GM18519 (cell line): ENCODE measurements at regions not wholly inside any gene's neighbourhood (a gene's known extent, or its start where the extent isn't known, plus 50 kb on each side); places are given as distances from the start of the nearest gene placed in this dataset.
A peak's percentile ranks its signal among the peaks of the same experiment; 100 is the strongest.

Source experiments
- ATAC-seq: cut with Tn5 transposase; IDR thresholded peaks from one replicate; pipeline ENCODE4 v1.9.1; 2021; ENCODE audit warnings: mild to moderate bottlenecking, moderate library complexity; ENCODE audit not compliant: unreplicated experiment, low FRiP score

DNA sequence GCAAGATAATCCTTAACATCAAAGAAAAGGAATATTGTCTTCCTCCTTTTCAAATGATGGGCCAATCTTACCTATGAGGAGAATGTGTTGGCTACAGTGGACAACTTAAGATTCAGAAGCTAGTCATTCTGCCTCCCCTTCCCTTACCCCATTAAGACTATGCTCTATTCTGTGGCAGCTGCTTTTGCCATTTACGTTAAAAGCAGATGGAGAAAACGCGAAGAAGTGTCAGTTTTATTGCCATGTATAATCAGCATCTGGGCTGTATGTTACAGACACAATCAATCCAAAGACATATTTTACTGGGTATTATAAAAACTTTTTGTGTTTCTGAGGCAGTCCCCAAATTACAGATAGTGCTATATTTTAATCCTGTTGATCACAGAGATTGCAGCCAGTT lies 196.1 kb upstream of the PACRGL start:
- ATAC-seq: no peak

DNA sequence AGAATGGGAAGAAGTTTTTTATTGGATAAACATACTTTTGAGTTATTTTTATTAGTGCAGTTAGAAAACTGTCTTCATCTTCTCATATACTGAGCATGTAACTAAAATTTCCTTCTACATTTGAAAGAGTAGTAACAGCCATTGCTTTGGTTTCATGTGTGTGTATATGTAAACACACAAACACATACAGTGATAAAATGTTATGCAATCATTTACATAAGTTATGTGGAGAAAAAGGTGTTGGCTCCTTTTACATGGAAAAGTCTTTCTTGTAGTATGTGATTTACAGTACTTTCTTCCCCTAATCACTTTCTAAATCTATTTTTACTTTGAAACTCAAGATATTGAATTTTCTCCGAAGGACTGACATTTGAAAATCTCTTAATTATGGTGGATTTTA lies 194.3 kb upstream of the PACRGL start:
- ATAC-seq: no peak

DNA sequence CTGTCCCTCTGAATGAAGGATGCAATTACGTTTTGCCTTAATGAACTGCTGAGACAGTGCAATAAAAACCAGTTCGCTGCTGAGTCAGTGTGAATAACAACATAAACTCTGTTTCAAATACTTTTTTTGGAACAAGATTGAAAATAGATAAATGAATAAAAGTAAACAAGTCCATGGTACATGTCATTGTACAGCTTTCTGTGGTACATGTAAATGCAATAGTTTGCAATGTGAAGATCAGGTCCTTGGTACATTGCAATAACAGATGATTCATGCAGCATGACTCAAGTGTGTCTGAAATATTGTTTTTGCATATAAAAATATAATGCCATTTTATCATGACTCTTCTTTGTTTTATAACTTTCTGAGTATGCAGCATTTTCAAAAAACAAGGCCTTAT lies 193.4 kb upstream of the PACRGL start:
- no peak for ATAC-seq

DNA sequence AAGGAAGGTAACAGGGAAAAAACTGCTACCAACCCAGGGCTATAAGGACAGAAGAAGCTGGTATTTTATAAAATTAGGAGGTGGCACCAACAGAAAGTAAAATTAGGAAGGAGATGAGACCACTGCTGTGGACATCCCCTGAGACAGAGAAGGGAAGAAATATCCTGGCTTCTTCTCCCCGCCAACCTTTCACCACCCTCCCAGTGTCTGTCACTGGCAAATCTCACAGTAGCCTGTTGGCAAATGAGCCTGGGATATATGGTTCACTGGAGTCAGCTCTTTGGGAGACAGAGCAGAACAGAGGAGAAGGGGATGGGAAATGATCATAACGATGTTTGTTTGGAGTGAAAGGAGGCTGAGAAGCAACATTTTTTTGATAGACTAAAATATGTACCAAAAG lies 190.9 kb upstream of the PACRGL start:
- no peak for ATAC-seq

DNA sequence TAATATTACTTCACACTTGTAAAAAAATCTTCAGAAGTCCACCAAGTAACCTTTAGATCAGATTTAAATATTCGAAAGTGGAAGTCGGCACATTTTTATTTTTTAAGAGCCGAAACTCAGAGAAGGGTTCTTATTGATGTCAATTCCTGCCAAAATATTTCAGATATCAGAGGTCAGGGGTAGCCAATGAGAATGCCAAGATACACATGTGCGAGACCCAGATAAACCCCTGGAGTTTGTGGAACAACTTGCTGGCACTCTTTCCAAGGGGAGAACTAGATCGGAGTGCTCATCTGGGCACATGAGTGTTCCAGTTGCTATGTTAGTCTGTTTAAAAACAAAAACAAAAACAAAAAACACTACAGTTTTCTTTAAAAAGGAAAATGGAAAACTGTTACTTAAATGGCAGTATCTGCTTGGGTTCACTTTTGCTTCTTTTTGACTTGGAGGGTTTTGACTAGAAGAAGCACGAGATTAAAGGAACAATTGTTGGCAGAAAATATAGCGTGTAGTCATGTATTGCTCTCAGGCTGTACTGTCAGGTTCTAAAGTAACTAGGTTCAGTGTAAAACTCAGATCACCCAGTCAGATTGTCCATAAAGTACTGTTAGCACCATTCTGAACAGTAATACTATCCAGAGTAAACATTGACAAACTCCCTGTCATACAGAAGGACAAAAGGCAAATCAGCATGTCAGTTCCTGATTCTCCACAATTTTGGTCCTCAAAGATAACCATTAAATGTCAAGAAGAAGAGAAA lies 188.0 kb upstream of the PACRGL start:
- no peak for ATAC-seq

DNA sequence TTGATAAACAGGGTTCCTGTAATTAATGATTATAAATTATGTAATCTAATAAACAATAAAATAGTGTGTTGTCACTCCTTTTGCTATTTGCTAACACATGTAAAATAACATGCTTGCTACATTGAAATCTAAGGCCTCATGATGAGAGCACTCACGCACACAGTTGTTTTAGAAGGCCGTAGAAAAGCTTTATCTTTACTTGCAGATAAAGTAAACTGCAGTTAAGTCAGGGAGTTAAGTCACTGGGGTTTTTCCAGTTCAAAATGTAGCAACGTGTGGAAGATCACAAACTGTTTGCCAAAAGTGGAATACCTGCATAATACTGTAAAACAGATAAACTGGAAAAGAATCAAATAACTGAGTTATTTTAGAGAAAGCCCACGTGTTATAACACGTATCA lies 187.3 kb upstream of the PACRGL start:
- ATAC-seq: no peak

DNA sequence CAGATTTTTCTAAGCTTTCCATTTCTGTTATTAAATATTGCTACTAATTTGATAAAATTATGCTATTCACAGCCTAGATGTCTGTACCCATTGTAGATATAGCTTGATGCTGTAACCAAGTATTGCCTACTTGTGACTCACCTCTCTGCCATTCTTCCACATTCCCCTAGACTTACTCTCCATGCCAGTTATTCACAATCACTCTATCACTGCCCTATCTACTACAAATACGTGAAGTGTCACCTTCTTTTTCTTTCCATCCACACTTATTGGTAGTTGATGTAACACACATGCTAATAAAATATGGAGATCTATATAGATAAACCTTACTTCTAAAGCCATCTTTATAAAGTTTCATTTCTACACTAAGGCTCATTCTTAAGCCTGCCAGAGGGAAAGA lies 179.4 kb upstream of the PACRGL start:
- no peak for ATAC-seq

DNA sequence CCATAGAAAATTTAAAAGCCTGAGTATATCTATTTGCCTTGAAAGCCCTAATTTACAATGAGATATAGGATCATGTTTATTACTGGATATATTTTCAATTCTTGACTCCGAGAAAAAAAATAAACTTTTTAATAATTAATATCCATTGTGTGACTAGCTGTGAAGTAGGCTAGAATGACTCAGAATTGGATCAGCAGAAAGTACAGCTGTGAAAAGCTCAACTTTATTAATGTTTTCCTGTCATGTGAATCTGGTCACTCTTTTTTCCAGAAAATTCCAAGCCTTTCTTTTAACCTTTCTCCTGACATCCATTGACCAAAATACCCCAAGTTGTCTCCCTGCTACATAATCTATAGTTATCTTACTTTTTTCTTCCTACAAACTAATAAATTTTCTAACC lies 171.8 kb upstream of the PACRGL start:
- ATAC-seq: no peak

DNA sequence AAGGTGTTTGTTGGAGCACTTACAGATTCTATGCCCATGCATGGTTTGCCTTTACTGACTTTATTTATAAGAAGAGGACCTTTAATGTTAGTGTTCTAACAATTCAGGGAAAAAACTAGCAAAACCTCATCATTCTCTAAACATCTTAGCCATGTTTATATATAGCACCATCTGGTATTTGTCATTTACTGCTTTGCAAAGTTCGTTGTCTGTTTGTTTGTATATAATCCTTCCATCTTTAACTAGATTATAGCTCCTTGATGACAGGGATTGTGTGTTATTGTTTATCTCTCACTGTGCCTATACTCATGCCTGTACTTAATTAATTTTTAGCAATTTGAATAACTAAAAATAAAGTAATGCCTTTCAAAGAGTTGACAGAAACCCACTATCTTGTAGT lies 170.6 kb upstream of the PACRGL start:
- ATAC-seq: no peak

DNA sequence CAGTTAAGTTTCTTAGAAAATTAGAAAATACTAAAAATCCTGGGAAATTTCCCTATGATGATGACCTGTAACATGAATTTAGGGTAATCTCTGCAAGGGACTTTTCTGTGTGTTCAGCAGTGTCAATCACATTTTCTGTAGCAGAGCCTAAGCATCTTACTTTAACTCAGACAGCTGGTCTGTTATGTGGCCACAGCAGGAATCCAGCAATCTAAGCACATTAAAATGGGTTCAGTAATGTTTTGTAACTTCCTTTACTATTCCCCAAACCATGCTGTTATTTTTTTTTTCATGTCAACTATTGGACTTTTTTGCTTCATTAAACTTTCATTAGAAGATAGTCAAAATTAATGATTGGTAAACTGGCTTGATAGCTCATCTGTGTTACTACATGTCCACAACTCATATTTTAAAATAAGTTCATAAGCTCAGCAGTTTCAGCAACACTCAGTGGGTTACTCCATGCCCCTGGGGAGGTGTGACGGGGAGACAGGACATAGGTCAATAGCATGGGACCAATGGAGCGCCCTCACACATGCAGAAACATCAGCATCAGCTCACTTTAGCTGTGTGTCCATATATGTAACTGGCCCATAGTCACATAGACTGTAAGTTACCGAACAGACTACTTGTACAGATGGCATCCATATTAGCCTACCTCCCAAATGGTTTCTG lies 168.0 kb upstream of the PACRGL start:
- no peak for ATAC-seq

DNA sequence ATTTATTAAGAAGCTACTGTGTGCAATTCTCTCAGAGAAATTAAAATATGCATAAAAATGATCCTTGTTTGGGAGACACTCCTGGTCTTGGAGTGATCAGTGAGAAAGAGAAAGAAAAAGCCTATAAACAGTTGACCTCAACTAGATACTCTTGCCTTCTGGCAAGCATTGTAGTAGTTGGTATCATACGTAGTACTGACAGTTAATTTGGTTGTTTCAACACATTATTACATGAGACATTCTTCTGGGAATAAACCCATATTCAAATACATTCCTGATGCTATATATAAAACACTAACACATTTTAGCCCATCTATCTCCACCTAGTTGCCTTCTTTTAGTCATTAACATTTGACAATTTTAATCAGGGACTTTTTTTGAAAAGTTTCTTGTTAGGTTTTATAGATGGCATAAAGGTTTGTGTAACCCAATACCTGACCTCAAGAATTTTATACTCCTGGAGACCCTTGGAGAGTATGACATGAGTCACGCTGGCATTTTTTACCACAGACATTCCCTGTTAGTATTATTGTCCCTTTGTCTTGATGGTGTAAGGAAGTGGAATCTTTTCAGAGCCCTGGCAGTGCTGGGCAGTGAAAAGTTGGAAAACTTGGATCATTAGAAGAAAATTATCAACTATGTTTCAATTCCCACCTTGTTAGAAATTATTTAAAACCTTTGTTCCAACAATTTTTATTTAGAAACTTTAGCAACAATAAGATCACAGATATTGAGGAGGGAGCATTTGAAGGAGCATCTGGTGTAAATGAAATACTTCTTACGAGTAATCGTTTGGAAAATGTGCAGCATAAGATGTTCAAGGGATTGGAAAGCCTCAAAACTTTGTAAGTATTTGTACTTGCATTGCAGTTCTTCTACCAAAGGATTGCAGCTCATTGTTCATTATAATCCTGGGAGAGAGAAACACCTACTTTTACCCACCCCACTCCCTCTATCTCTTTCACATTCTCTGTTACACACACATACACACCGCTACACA lies 167.1 kb upstream of the PACRGL start:
- ATAC-seq: no peak

DNA sequence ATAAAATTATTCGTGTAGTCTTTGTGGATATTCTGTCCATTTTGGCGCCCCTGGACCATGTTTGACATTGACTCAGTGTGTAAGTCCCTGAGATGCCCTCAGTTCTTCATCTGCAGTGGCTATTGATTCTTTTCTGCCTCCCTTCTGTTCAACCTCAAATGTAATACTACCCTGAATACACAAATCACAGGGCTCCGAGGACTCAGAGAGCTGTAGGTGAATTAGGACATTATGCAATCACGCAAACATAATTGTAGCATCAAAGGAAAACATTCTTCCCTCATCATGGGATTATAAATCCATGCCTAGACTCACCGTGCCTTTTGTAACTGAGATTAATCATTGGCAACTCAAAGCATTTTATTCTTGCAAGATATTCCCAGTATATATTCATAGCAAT lies 161.4 kb upstream of the PACRGL start:
- no peak for ATAC-seq

DNA sequence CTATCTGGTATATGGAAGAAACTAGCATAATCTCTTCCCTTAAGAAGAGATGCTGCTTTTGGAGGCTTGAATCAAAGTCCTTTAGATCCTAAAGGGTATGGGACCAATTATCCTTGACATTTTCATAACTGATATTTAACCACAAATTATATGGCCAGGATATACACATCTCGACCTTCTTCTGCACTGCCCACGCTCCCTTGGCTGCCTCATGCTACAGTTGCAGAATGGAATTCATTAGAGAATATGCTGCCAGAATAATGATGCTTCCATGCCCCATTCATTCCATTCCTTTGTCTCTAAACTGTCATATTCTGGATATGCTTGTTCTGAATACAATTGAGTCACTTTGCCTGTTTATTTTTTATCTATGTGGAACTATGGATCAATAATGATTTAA lies 157.1 kb upstream of the PACRGL start:
- no peak for ATAC-seq

DNA sequence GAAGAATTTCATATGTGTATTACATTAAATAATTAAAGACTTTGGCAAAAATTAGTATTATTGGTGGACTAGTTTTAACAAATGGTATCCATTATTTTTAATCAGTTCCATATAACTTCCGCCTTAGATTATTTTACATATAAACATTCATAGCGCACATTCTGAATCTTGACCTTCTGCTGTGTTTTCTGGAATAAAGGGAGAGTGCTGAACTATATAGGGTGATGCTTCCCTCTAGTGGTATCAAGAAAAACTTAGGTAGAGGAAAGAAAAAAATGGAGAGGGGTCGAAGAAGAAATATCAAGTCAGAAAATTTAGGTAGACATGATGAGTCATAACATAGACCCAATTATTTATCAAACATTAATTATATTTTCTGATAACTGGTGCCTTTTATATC lies 155.6 kb upstream of the PACRGL start:
- peak; percentile 41 for ATAC-seq

DNA sequence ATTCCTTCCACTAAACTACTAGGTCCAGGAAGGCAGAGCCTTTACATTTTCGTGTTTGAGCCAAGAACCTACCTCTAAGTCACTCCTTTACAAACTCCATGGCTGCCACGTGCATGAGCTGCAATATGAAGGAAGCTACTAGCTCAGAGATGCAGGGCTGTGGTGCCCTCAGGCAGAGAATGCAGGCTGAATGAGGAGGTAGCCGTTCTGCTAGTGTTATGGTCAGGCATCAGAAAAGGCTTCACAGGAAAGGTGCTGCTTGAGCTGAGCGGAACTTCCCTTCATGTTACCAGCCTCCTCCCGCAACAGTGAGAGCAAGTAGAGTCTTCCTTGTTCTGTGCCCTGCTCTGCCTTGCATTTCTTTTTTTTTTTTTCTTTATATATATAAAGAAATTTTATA lies 148.3 kb upstream of the PACRGL start:
- no peak for ATAC-seq

DNA sequence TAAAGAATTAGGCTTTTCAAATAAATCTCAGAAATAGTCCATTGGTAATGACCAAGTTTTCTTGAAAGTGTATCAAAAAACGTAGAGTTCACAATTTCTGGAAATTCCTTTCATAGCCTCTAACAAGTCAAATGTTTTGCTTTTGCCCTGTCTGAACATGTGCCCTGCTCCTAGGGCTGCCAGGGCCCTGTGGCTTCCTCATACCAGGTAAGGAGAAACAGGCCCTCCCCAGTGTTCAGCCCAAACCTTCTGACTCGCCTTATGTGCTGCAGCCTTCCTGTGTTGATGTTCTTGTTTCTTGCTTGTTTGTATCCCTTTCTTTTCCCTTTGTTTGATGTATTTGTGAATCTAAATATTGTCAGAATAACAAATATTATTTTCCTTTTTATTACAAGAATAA lies 146.1 kb upstream of the PACRGL start:
- ATAC-seq: no peak

DNA sequence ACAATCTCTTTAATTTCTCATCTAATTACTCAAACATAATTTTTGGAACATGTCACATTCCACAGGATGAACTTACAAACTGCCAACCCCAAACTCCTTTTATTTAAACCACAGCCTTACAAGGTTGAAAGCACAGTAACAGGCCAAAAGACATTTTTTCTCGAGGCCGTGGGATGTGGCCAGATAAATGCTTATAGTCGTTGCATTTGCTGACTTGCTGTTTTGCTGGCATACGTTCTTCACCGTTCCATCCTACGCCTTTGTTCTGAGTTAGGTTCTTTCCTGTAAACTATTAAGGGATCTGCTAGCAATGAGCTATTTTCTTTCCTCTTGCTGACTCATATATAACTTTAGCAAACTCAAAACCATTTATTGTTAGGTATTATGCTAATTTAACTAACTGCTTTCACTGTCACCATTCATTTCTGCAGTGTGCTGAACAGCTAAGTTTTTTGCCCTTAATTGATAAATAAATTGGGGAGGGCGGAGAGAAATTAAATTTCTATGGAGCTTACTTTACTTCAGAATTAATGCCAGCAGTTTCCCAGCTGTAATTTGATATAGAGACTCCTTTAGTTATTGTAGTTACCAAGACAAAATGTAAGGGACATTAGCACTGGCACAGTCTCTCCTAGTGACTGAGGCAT lies 135.1 kb upstream of the PACRGL start:
- ATAC-seq: no peak

DNA sequence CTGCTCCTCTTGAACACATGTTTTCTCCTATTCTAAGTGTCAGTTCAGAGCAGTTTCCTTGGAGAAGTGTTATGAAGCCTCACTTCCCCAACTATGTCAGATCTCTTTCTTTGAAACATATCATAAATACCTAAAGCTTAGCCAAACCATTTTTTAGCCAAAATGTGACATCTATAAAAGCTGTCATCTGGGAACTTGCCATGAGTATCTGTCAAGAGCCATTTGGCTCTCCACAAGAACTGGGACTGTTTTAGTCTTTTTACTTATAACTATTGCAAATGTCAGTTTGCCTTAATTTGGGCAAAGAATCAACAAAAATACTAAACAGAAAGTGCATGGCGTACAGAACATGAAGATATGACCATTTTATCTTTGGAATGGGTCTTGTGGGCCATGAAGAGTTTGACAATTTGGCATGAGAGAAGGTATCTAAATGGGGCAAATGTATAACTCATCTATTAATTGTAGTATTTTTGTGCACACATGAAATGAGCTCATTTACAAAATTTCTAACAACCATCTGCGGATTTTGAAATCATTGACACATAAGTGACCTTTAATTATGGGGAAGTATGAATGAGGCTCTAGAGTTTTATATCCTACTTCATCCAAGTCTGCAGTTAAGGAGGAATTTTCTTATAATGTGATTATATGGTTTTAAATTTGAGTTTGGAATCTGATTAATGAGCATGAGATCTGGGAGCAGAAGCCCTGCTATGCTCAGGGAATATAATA lies 129.1 kb upstream of the PACRGL start:
- ATAC-seq: no peak

DNA sequence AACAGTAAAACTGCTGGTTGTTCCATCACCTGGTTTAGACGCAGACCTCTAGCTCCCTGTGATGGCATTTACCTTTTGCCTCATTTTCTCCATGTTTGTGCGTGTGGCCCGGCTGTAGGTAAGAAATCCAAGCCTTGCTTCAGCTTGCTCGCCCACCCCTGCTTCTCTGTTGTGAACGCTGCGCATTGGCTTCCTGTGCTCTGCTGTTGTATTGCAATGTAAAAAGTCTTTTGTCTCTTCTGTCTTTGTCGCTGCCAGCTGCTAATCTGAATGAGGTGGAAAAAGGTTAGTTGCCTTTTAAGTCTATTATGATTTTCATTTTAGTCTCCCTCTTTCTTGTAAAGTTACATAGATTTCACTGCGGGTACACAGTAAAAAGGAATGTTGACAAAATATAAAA lies 127.3 kb upstream of the PACRGL start:
- no peak for ATAC-seq

DNA sequence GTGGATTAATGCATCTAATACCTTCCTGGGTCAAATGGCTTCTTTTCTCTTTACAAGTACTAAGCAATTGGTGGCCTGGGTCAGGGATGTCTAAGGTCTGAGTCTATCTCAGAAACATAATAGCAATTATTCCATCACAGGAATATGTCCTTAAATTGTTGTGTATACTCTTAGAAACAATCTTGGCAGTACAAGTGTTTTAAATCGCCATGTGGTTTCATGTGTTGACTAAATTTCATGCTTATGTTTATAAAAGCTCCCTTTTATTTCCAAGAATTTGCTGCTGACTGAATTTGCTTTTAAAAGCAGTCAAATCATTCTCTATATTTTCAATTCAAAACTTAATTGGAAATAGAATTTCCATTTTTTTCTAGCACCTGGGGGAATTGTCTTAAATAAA lies 125.3 kb upstream of the PACRGL start:
- no peak for ATAC-seq
